DMS53 treated with DMSO at 0.1 percent for 48 hours (cell line): ENCODE measurements at regions not wholly inside any gene's neighbourhood (a gene's known extent, or its start where the extent isn't known, plus 50 kb on each side); places are given as distances from the start of the nearest gene placed in this dataset.
A peak's percentile ranks its signal among the peaks of the same experiment; 100 is the strongest.
"Not testable (repeated sequence)": the region's sequence is repeated elsewhere in the genome, so short reads cannot be mapped to it uniquely, and the experiment has no call there.

ENCODE experiments used
- DNase-seq: peaks from one replicate; lab custom pipeline; 2025; ENCODE audit not compliant: unreplicated experiment; lab: John Stamatoyannopoulos, UW

DNA sequence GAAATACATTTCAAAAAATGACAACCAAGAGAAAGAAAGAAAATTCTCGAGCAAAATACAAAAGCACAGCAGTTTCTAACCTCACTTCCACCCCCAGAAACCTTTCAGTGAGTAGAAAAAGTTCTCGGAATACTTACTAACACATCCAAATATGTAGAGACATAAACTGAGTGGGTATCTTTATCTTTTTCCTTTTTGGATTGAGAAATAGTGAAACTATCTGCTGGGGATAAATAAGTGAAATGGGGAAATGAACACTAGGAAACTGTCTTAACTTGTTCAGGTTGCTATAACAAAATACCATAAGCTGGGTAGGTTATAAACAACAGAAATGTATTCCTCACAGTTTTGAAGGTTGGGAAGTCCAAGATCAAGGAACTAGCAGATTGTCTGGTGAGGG, 72.0 kb downstream of the VCAM1 start:
- no peak for DNase-seq

DNA sequence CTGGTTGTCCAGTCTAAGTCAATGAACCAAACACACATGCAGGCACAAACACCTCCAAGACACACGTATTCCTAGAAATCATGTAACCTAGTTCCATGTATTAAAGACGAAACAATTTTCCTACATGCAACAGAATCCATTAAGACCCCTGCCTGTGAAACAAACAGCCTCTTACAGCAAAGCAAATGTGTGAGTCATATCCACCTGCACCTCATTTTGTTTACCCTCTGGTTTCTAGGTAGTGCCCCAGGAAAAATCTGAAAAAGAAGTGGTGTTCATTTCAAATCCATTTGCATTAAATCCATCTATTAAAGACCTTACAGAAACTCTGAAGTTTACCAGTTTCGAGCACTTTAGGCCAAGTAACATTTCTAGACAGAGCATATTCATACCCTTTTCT, 74.1 kb downstream of the VCAM1 start:
- peak; percentile 90 for DNase-seq

DNA sequence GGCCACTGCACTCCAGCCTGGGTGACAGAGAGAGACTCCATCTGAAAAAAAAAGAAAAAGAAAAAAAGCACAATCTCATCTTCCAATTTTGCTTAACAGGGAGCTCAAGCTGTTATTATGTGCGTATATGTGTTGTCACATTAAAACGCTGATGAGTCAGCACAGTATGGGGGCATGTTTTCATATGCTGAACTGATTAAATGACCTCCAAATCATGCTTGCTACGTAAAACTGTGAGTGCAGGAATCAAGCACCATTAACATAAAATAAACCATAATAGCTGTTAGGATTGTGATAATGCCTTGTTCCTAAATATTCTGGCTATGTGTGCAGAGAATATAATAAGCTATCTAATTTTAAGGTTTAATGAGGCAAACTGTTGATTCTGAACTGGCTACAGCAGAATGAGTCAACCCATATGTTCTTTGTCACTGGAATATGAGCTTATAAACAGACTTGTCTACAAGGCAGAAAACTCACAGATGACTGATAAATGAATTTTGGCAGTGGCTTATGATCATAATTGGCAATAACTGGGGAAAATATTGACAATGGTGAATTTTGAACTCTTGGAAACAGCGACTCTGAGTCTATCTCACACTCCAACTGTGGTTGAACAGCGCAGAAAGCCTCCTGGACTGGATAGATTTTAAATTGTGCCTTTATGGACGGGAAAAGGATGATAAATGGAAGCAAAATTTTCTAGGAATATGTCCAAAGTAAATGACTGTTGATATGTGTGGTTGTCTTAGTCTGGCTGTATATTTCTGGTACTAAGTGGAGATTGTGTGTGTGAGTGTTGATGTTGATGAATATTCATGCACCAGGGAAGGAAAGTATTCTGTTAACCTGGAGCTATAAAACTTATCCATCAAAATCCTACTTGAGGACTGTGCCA, 75.5 kb downstream of the VCAM1 start:
- no peak for DNase-seq

GRCh38 chr1:100795646-100795985, 76.1 kb downstream of the VCAM1 start:
- no peak for DNase-seq

- no peak for DNase-seq
Observed at GRCh38 chr1:100796046-100796445, 76.5 kb downstream of the VCAM1 start.

- DNase-seq = no peak
Observed at GRCh38 chr1:100799548-100799947, 80.0 kb downstream of the VCAM1 start.

DNA sequence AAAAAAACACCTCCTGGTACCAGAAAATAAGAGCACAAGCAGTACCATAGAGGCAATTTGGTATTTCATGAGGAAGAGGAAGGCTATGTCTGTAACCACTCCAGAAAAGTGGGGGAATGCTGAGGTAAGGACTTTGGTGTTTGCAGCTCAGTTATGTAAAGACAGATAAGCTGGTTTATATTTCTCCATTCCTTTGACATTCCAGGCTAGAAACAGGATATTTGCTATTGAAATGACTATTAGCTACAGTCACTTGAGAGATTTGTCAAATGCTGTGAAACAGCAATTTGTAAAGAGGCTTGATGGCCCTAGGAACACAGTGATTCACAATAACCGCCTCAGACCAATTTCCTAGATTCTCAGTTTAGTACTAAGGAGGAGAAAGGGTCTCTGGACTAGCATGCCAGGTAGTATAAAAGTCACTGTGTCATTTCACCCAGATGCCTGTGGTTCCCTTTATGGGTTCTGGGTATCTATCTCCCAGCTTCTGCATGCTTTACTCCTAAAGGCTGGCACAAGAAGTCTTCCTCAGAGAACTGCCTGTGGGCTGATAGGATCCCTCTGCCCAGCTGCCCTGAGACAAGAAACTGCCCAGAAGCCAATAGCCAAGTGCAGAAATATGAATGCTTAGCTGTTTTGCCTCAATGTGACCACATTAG, 80.5 kb downstream of the VCAM1 start:
- no peak for DNase-seq

DNA sequence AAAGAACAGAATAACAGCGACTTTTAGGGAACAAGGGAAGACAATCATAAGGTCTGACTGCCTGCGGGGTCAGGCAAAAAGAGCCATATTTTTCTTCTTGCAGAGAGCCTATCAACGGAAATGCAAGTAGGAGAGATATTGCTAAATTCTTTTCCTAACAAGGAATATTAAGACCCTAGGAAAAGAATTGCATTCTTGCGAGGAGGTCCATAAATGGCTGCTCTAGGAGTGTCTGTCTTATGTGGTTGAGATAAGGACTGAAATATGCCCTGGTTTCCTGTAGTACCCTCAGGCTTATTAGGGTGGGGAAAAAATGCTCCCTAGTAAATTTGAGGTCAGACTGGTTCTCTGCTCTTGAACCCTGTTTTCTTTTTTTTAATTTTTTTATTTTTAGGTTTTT, 81.7 kb downstream of the VCAM1 start:
- not testable (repeated sequence) for DNase-seq

- not testable (repeated sequence) for DNase-seq
Observed at GRCh38 chr1:100803280-100803679, 83.7 kb downstream of the VCAM1 start.

DNA sequence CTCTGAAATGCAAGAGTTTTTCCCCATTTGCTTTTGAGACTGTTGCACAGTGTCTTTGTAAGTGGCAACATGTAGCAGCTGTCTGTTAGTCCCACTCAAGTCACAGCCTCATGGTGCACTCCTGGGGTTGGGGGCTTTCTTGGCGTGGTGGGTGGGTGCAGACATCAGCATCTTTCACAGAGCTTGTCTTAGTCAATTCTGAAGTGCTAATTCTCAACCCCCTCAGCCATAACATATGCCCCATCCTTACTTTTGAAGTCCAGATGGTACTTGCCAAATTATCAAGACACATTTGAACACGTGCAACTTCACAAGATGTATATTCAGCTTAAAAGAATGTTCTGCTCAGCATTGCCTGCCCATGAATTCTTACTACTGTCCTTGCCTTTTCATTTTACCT, 87.1 kb downstream of the VCAM1 start:
- no peak for DNase-seq

- DNase-seq = no peak
Observed at GRCh38 chr1:100810360-100810759, 84.3 kb downstream of the EXTL2 start.

DNA sequence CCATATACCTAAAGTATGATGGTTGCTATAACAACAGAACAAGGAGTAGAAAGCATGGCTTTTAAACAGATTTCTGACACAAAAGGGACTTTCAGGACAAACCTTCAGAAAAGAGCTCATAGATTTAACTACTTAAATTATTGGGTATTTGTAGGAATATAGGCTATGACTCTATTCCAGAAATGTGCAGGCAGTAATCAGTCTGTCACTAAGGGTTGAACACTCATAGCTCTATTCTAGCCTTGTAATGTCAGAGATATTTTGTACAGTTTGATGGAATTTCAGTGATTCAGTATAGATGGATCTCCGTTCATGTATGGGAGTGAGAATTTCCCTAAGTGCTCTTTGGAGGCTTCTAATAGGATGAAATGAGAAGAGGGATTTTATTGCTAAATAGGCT, 82.8 kb downstream of the EXTL2 start:
- DNase-seq = no peak

DNA sequence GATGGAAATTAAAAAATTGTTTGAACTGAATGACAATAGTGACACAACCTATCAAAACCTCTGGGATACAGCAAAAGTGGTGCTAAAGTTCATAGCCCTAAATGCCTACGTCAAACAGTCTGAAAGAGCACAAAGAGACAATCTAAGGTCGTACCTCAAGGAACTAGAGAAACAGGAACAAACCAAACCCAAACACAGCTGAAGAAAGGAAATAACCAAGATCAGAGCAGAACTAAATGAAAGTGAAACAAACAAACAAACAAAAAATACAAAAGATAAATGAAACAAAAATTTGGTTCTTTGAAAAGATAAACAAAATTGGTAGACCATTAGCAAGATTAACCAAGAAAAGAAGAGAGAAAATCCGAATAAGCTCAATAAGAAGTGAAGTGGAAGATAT, 79.7 kb downstream of the EXTL2 start:
- DNase-seq = not testable (repeated sequence)

GRCh38 chr1:100816049-100816448, 78.6 kb downstream of the EXTL2 start:
- no peak for DNase-seq

DNA sequence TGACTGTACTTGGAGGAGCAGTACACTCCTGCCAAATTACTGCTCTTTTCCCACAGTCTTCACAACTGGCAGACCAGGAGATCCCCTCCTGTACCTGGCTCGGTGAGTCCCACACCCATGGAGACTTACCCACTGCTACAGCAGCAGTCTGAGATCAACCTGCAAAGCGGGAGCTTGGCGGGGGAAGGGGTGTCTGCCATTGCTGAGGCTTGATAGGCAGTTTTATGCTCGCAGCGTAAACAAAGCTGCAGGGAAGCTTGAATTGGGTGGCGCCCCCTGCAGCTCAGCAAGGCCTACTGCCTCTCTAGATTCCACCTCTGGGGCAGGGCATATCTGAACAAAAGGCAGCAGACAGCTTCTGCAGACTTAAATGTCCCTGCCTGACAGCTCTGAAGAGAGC, 74.4 kb downstream of the EXTL2 start:
- DNase-seq = not testable (repeated sequence)

DNA sequence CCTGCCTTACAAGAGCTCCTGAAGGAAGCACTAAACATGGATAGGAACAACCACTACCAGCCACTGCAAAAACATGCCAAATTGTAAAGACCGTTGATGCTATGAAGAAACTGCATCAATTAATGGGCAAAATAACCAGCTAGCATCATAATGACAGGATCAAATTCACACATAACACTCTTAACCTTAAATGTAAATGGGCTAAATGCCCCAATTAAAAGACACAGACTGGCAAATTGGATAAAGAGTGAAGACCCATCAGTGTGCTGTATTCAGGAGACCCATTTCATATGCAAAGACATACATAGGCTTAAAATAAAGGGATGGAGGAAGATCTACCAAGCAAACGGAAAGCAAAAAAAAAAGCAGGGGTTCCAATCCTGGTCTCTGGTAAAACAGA, 72.7 kb downstream of the EXTL2 start:
- not testable (repeated sequence) for DNase-seq
